Effector memory CD4-positive, alpha-beta T cell (primary cell): ENCODE measurements at regions not wholly inside any gene's neighbourhood (a gene's known extent, or its start where the extent isn't known, plus 50 kb on each side); places are given as distances from the start of the nearest gene placed in this dataset.

Experiments used
- DNase-seq, 3 donors: peaks; one replicate each; pipeline ENCODE4 v3.0.0-alpha.2; 2020
- H3K27ac ChIP-seq: 2 replicates; pipeline ENCODE4 v1.7.0; 2013; ENCODE audit warnings: mild to moderate bottlenecking, low read length, moderate library complexity; ENCODE audit not compliant: insufficient read depth, poor library complexity, severe bottlenecking
- H3K27me3 ChIP-seq: replicated peaks from 2 replicates; pipeline ENCODE4 v1.7.0; 2013; ENCODE audit warnings: mild to moderate bottlenecking, low read length; ENCODE audit not compliant: insufficient read depth, control insufficient read depth, poor library complexity, severe bottlenecking
- H3K36me3 ChIP-seq: 2 replicates; pipeline ENCODE4 v1.7.0; 2013; ENCODE audit warnings: mild to moderate bottlenecking, low read length, moderate library complexity; ENCODE audit not compliant: control insufficient read depth, insufficient read depth
- H3K4me1 ChIP-seq: 2 replicates; pipeline ENCODE4 v1.7.0; 2013; ENCODE audit warnings: low read length, mild to moderate bottlenecking; ENCODE audit not compliant: control insufficient read depth, insufficient read depth, poor library complexity, severe bottlenecking
- H3K4me3 ChIP-seq: 2 replicates; pipeline ENCODE4 v1.7.0; 2013; ENCODE audit warnings: low read length, low read depth, mild to moderate bottlenecking; ENCODE audit not compliant: insufficient read depth, poor library complexity, severe bottlenecking
- H3K9me3 ChIP-seq: 2 replicates; pipeline ENCODE4 v1.7.0; 2013; ENCODE audit warnings: mild to moderate bottlenecking, low read length, moderate library complexity; ENCODE audit not compliant: control insufficient read depth

DNA sequence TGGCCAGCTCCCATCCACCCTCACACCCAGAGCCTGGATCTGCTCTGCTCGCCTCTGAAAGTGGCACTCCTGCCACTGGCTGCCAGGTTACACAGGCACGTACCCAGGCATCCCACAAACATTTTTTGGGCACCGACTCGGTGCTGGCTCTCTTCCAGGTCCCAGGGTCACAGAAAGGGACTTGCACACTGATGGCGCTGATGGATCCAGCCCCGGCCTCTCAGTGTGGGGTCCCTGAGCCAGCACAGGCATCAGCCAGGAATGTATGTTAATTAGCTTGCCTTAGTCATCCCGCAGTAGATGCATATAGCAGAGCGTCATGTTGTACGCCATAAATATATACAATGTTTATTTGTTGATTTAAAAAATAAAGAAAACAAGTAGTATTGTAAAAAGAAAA, 537.2 kb downstream of the NPHP4 start:
- H3K27ac ChIP-seq: no peak overlapping the region

DNA sequence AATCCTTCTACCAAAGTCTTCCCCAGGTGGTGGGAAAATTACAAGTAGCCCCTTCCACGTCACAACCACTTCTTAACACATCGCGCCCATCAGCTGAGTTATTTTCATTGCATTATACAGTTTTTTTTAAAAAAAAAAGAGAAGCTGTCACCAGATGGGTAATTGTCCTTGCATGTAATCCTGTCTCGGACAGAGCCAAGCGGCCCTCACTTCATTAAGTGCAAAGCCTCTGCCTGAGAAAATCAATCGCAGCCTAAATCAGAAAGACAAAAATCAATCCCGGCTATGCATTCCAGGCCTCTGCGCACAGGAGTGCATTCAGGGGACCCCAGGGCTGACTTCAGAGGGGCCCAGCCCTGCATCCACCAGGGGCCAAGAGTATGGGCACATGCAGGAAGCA, 538.9 kb downstream of the NPHP4 start:
- H3K4me1 ChIP-seq: no peaks in the 10 kb centered on the region
- DNase-seq: no peak
- no peaks in the 10 kb centered on the region for H3K9me3 ChIP-seq
- H3K4me3 ChIP-seq: no peak overlapping the region
- no peaks in the 10 kb centered on the region for H3K36me3 ChIP-seq
- H3K27me3 ChIP-seq: no peaks in the 10 kb centered on the region
- no peak overlapping the region for H3K27ac ChIP-seq

More for the DNA sequence above, 537.2 kb downstream of the NPHP4 start:
- Histone ChIP-seq H3K36me3 (no peaks in the 10 kb centered on the region), H3K9me3 (no peaks in the 10 kb centered on the region), H3K4me3 (no peak overlapping the region), H3K4me1 (no peaks in the 10 kb centered on the region), H3K27me3 (no peaks in the 10 kb centered on the region)
- no peak for DNase-seq

DNA sequence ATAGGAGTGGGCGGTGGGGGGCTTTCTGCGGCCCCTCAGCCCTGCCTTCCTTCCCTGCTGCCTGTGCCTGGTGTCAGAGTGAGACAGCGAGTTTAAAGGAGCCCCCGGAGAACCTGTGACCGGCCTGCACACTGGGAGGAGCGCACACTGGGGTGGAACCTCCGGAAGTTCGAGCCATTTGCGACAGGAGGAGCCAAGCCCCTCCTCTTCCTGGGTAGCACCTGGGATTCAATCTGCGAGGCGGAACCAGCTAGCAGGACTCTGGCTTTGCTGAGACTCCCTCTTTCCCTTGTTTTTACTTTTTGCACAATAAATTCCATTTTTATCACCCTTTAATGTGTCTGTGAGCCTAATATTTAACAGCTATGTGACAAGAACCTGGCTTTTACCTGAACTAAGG, 540.6 kb downstream of the NPHP4 start:
- Histone ChIP-seq H3K4me1 (no peaks in the 10 kb centered on the region), H3K27me3 (no peaks in the 10 kb centered on the region), H3K9me3 (no peaks in the 10 kb centered on the region), H3K4me3 (no peak overlapping the region), H3K36me3 (no peaks in the 10 kb centered on the region), H3K27ac (no peak overlapping the region)
- DNase-seq: no peak

DNA sequence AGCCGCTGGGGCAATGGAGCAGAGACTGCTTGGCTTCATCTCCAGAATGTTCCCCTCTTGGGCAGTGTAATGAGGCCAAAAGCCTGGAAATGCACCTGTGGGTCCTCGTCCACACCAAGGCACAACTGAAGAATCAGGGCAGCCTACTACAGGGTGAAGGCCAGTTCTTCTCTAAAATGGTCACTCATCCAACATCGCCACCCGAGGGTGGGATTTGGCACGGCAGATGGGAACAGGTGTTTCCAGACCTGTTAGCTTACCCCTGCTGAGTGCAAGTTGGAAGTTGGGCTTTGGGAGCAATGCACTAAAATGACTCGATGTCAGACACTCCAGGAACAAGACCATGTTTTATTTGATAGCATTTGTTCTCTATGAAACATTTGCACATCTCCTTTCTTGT, 543.7 kb downstream of the NPHP4 start:
- H3K4me1 ChIP-seq: no peaks in the 10 kb centered on the region
- peak in 2 of 3 donors; percentile 3 to 11 for DNase-seq
- H3K27me3 ChIP-seq: no peaks in the 10 kb centered on the region
- H3K36me3 ChIP-seq: no peaks in the 10 kb centered on the region
- H3K9me3 ChIP-seq: no peaks in the 10 kb centered on the region
- H3K4me3 ChIP-seq: no peak overlapping the region
- H3K27ac ChIP-seq: no peak overlapping the region

DNA sequence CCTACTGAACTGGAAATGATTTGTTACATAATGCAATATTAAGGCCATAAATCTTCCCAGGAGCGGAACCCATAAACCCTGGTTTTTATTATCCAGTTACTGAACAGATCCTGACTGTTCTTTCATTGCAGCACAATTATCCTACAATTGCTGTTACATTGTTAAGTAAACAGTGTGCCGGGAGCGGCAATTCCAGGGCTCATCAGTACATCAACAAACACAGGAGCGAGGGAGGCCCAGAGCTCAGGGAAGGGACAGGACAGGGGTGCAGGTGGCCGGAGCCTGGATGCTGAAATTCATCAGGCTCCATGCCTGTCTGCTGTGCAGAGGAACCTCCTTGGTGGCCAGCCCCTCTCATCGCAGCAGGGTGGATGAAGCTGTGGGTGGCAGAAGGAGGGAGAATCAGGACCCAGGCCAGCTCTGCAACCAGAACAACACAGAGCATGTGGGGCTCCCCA, 544.7 kb downstream of the NPHP4 start:
- H3K27ac ChIP-seq: no peak overlapping the region
- H3K9me3 ChIP-seq: no peaks in the 10 kb centered on the region
- H3K36me3 ChIP-seq: no peaks in the 10 kb centered on the region
- H3K4me1 ChIP-seq: no peaks in the 10 kb centered on the region
- DNase-seq: no peak
- H3K4me3 ChIP-seq: no peak overlapping the region
- H3K27me3 ChIP-seq: no peaks in the 10 kb centered on the region

DNA sequence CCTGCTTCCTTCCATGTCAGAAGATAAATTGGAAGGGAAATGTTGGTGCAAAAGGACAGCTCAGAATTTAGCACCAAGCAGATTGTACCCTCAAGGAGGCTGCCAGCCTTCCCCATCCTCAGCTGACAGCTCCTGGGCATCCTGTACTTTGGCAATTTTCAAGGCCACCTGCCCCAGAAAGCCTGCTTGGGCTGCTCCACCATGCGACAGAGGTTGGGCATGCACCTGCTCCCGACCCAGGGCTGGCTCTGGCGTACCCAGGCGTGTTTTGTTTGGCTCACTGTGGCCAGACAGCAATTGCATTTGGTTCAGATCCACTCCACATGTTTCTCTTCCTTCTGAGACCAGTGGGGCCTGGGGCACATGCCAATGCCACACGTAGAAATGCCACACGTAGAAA, 547.8 kb downstream of the NPHP4 start:
- H3K4me1 ChIP-seq: no peaks in the 10 kb centered on the region
- no peak for DNase-seq
- H3K4me3 ChIP-seq: no peak overlapping the region
- H3K27ac ChIP-seq: no peak overlapping the region
- no peaks in the 10 kb centered on the region for H3K36me3 ChIP-seq
- no peaks in the 10 kb centered on the region for H3K27me3 ChIP-seq
- H3K9me3 ChIP-seq: no peaks in the 10 kb centered on the region

DNA sequence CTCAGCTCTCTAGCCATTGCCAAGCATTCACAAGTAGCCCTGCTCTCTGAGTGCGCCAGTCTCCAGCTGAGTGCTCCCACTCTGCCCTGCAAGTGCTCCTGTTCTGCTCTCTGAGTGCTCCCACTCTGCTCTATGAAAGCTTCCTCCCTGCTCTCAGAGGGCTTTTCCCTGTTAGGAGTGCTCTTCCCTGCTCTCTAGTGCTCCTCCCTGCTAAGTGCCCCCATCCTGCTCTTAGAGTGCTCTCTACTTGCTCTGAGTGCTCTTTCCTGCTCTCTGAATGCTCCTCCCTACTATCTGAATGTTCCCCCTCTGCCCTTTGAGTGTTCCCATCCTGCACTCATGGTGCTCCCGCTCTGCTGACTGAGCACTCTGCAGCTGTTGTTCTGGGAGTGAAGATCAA, 555.4 kb downstream of the NPHP4 start:
- H3K4me1 ChIP-seq: no peaks in the 10 kb centered on the region
- H3K4me3 ChIP-seq: no peak overlapping the region
- no peaks in the 10 kb centered on the region for H3K36me3 ChIP-seq
- no peaks in the 10 kb centered on the region for H3K27me3 ChIP-seq
- no peaks in the 10 kb centered on the region for H3K9me3 ChIP-seq
- no peak overlapping the region for H3K27ac ChIP-seq
- DNase-seq: no peak

DNA sequence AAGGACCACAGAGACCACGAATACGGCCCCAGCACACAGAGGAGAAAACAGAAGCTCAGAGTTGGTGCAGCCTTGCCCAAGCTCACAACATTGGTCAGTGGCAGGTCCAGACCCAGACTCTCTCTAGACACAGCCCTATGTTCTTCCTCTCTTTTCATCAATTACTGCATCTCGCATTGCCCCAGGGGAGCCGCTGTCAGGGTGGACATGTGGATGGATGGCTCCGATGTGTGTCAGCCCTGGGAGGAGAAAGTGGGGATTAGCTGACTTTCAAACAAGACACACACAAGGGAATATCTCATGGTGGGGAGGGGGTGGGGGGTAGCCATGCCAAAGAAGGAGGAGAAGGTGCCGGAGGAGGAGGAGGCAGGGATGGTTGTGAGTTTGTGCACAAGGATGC, 556.8 kb downstream of the NPHP4 start:
- H3K36me3 ChIP-seq: no peaks in the 10 kb centered on the region
- DNase-seq: no peak
- H3K4me1 ChIP-seq: no peaks in the 10 kb centered on the region
- H3K27me3 ChIP-seq: no peaks in the 10 kb centered on the region
- H3K27ac ChIP-seq: no peak overlapping the region
- no peak overlapping the region for H3K4me3 ChIP-seq
- no peaks in the 10 kb centered on the region for H3K9me3 ChIP-seq

DNA sequence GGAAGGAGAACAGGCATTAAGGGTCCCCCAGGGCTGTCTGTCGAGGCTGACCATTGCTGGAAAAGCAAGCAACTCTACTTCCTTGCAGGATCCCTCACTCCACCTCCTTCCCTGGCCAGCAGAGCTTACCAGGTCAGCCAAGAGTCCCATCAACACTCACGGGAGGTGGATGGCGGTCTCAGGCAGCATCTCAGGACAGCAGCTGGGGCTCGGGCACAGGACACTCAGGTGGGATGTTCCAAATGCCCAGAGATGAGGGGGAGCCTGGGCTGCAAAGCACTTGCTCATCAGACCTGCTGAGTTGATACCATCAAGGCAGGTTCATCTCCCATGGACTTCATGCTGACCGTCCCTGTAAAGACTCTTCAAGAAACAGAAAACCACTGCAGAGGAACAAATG, 559.8 kb downstream of the NPHP4 start:
- no peaks in the 10 kb centered on the region for H3K4me1 ChIP-seq
- no peaks in the 10 kb centered on the region for H3K27me3 ChIP-seq
- H3K4me3 ChIP-seq: no peak overlapping the region
- DNase-seq: no peak
- H3K27ac ChIP-seq: no peak overlapping the region
- H3K9me3 ChIP-seq: no peaks in the 10 kb centered on the region
- H3K36me3 ChIP-seq: no peaks in the 10 kb centered on the region

DNA sequence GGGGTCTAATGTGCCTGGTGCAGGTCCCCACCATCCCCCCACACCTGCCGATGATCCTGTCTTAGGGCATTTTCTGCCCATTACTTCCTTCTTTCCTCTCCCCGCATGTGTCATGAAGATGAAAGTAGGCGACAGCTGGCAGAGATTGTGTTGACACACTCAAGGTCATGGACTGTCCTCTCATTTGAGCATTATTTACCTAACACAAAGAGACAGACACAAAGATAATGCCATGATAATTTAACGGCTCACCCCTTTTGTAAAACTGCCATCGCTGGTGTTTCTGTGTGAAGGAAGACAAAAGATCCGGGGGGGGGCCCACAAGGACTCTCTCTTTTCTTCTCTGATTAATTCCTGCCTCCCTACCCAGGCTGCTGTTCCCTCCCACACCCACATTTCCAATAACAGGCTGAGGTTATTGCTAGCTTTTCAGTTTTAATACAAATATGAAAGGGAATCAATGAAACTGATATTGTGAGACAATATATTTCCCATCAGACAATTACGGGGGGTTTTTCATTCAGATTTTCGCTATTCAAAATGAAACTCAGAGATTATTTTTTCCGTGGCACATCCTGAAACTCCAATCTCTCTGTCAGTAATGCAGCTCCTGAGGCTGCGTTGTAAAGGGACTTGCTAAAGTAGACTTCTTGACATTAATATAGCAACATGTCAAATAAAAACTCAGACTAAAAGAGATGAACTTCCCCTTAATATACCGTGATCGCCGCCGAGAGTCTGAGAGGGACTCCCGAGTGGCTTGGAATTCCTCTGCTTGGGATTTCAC, 561.1 kb downstream of the NPHP4 start:
- Histone ChIP-seq H3K27ac (no peak overlapping the region), H3K27me3 (no peaks in the 10 kb centered on the region), H3K4me1 (no peaks in the 10 kb centered on the region), H3K9me3 (no peaks in the 10 kb centered on the region), H3K36me3 (no peaks in the 10 kb centered on the region), H3K4me3 (no peak overlapping the region)
- no peak for DNase-seq
